Lung (tissue), 11 donors: ENCODE measurements at regions not wholly inside any gene's neighbourhood (a gene's known extent, or its start where the extent isn't known, plus 50 kb on each side); places are given as distances from the start of the nearest gene placed in this dataset.
"Not testable (repeated sequence)": the region's sequence is repeated elsewhere in the genome, so short reads cannot be mapped to it uniquely, and the experiment has no call there.

Experiments
- ATAC-seq: fragments of 200-7000 bp; cut with Tn5 transposase; one replicate; pipeline ENCODE4 v1.9.1; 2020; ENCODE audit warnings: moderate number of reproducible peaks; ENCODE audit not compliant: insufficient read depth, low FRiP score
- DNase-seq, 3 donors: peaks; one replicate each; pipeline ENCODE4 v3.0.0-alpha.2; 2013 to 2017
- H3K27ac ChIP-seq, 2 donors: one replicate each; pipeline ENCODE4 v1.5.1; 2013; ENCODE audit warnings: mild to moderate bottlenecking in 2 of 2, moderate library complexity in 2 of 2, control low read depth in 1 of 2, inconsistent platforms in 1 of 2, low read depth in 1 of 2, low read length in 1 of 2
- H3K27me3 ChIP-seq, 3 donors: one replicate each; pipeline ENCODE4 v1.5.1; 2013; ENCODE audit warnings: low read length in 2 of 3; ENCODE audit not compliant: control insufficient read depth in 3 of 3, insufficient read depth in 3 of 3
- H3K36me3 ChIP-seq, 4 donors: one replicate each; pipeline ENCODE4 v1.5.1; 2013; ENCODE audit warnings: low read length in 4 of 4, mild to moderate bottlenecking in 1 of 4, moderate library complexity in 1 of 4; ENCODE audit not compliant: control insufficient read depth in 4 of 4, insufficient read depth in 4 of 4
- H3K4me1 ChIP-seq, 5 donors: one replicate each; pipeline ENCODE4 v1.5.1; 2013; ENCODE audit warnings: low read length in 5 of 5, mild to moderate bottlenecking in 2 of 5, moderate library complexity in 1 of 5; ENCODE audit not compliant: control insufficient read depth in 5 of 5, insufficient read depth in 5 of 5
- H3K4me3 ChIP-seq: one replicate; pipeline ENCODE4 v1.5.1; 2013; ENCODE audit warnings: mild to moderate bottlenecking, control low read depth, moderate library complexity
- H3K9ac ChIP-seq, 2 donors: one replicate each; pipeline ENCODE4 v1.5.1; 2013; ENCODE audit warnings: low read length in 2 of 2, control low read depth in 1 of 2; ENCODE audit not compliant: insufficient read depth in 1 of 2
- H3K9me3 ChIP-seq, 4 donors: one replicate each; pipeline ENCODE4 v1.5.1; 2013; ENCODE audit warnings: low read length in 3 of 4, mild to moderate bottlenecking in 1 of 4, moderate library complexity in 1 of 4; ENCODE audit not compliant: control insufficient read depth in 4 of 4, insufficient read depth in 3 of 4
- CTCF ChIP-seq: IDR thresholded peaks from 2 replicates; pipeline ENCODE4 v1.5.1; 2012; ENCODE audit warnings: mild to moderate bottlenecking; ENCODE audit errors: control extremely low read depth, extremely low read depth
- WGBS, 2 donors: extraction: QIAGEN DNeasy Blood & Tissue Kit; methylation state at CpG; one replicate each; pipeline ENCODE4 v1.1.7; 2013; 5-methylcytosine and 5-hydroxymethylcytosine counted together
- donor health status: control.
- donor health status: control.
- donor health status: Bipolar disorder and iron deficiency.
- donor health status: healthy.
- donor health status: DM: yes; HTN: yes; CAD: no.

- DNase-seq (no peak), ATAC-seq (no peak)
- no peaks in the 10 kb centered on the region for H3K36me3 ChIP-seq
- TF ChIP-seq CTCF = no peak
- H3K9ac ChIP-seq = no peak overlapping the region
- no peak overlapping the region for H3K27ac ChIP-seq
- H3K4me1 ChIP-seq = no peaks in the 10 kb centered on the region
- 43 to 77% methylated on average over 1 of the region's 1 CpG for WGBS, 2 donors
- H3K27me3 ChIP-seq = no peaks in the 10 kb centered on the region
- H3K9me3 ChIP-seq = no peaks in the 10 kb centered on the region
- no peak overlapping the region for H3K4me3 ChIP-seq
Observed at GRCh38 chr4:27973700-27974099, 1113.1 kb downstream of the STIM2 start.

- ATAC-seq = peak; percentile 62
- Histone ChIP-seq H3K9ac (no peak overlapping the region), H3K27ac (no peak overlapping the region), H3K36me3 (no peaks in the 10 kb centered on the region), H3K4me3 (no peak overlapping the region), H3K27me3 (no peaks in the 10 kb centered on the region), H3K9me3 (no peaks in the 10 kb centered on the region), H3K4me1 (no peaks in the 10 kb centered on the region)
- TF ChIP-seq CTCF = no peak
- 63 to 72% methylated on average over 2 of the region's 2 CpGs for WGBS, 2 donors
- DNase-seq = no peak
Observed at GRCh38 chr4:27974339-27974738, 1113.7 kb downstream of the STIM2 start.

GRCh38 chr4:27974881-27975280 is 1114.2 kb downstream of the STIM2 start:
- H3K9ac ChIP-seq, DNase-seq, H3K27me3 ChIP-seq, ATAC-seq, H3K27ac ChIP-seq, H3K4me3 ChIP-seq, H3K4me1 ChIP-seq, H3K9me3 ChIP-seq, H3K36me3 ChIP-seq: not testable (repeated sequence)
- 76 to 78% methylated on average over 3 of the region's 3 CpGs for WGBS, 2 donors

GRCh38 chr4:27978427-27979109 is 1117.9 kb downstream of the STIM2 start:
- H3K4me1 ChIP-seq, H3K36me3 ChIP-seq, H3K9ac ChIP-seq, ATAC-seq, DNase-seq, H3K27me3 ChIP-seq, H3K9me3 ChIP-seq, H3K4me3 ChIP-seq, H3K27ac ChIP-seq: not testable (repeated sequence)
- WGBS, 2 donors = 78 to 86% methylated on average over 12 to 16 of the region's 22 CpGs
